ENCODE measurements at regions not wholly inside any gene's neighbourhood (a gene's known extent, or its start where the extent isn't known, plus 50 kb on each side); places are given as distances from the start of the nearest gene placed in this dataset.

DNA sequence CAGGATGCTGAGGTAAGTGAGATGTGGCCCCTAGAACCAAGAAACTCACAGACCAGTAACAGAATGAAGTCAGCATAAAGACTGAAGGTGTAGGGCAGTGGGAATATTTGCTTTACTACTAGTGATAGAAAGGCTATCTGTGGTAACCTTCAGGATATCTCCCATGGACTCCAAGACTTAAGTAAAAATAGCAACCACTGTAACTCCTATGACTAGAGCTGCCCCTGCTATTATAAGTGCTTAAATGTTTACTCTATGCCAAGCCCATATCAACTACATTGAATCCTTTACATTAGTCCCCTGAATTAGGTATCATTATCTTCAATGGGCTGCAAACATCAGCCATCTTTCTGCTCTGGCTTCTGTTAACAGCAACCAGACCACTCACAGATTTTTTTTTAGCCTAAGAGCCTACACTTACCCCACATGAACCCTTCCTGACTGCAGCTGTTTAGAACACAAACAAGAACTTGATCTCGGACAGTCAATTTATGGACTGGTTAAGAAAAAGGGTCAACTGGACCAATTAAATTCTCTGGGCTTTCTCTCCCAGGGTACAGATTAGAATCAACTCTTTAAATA, 335.1 kb upstream of the API5 start:
- no peaks in the 10 kb centered on the region for H3K79me2 ChIP-seq (ENCODE audit: insufficient read depth, low read length)
- H3K27ac Mint-ChIP-seq: no peak overlapping the region
- intact Hi-C loops (cut with micrococcal nuclease): no loop called here
- H3K9me3 Mint-ChIP-seq: peaks cover 0 to 8% (median 2%) of the 10 kb centered on the region in 7 donors
- no peak overlapping the region for H3K4me3 Mint-ChIP-seq
- H3K36me3 ChIP-seq (replicated peaks in 1 of 2; ENCODE audit: control insufficient read depth in 1 of 2, insufficient read depth in 2 of 2, low read length in 2 of 2): no peaks in the 10 kb centered on the region
- H3K9ac ChIP-seq (ENCODE audit: insufficient read depth, low read length, poor library complexity, severe bottlenecking): no peak overlapping the region
- H3K36me3 Mint-ChIP-seq: no peaks in the 10 kb centered on the region
- no peaks in the 10 kb centered on the region for H4K20me1 ChIP-seq (ENCODE audit: insufficient read depth, low read length)
- DNase-seq: no peak
- H3K27me3 Mint-ChIP-seq (ENCODE audit: low read depth in 3 of 3): peaks cover 0 to 1% (median 0%) of the 10 kb centered on the region in 3 donors
- no peak for TF ChIP-seq CTCF (IDR thresholded peaks at IDR 0.05)
- no peak overlapping the region for H3K4me3 ChIP-seq (replicated peaks in 1 of 3; ENCODE audit: low read depth in 2 of 3, low read length in 3 of 3)
- H2AFZ ChIP-seq (ENCODE audit: insufficient read depth, low read depth, low read length, poor library complexity, severe bottlenecking): no peak overlapping the region
- peaks cover 0 to 4% of the 10 kb centered on the region in 2 donors for H3K9me3 ChIP-seq (replicated peaks in 1 of 2; ENCODE audit: control insufficient read depth in 1 of 2, insufficient read depth in 1 of 2, low read length in 2 of 2)
- whole genome bisulfite sequencing (ENCODE audit: insufficient coverage): no CpG with 5 or more reads among the region's 1 CpG
- H3K4me1 Mint-ChIP-seq: no peaks in the 10 kb centered on the region
- H3K27ac ChIP-seq (ENCODE audit: low read depth in 1 of 2, low read length in 2 of 2): no peak overlapping the region
- no peaks in the 10 kb centered on the region for H3K4me1 ChIP-seq (ENCODE audit: control insufficient read depth in 1 of 2, insufficient read depth in 2 of 2, low read length in 2 of 2)
- H3K4me2 ChIP-seq (replicated peaks; ENCODE audit: extremely low read depth, low read length, poor library complexity, severe bottlenecking): no peak overlapping the region
- no peaks in the 10 kb centered on the region for H3K27me3 ChIP-seq (ENCODE audit: control insufficient read depth in 2 of 2, insufficient read depth in 2 of 2, low read length in 2 of 2)

DNA sequence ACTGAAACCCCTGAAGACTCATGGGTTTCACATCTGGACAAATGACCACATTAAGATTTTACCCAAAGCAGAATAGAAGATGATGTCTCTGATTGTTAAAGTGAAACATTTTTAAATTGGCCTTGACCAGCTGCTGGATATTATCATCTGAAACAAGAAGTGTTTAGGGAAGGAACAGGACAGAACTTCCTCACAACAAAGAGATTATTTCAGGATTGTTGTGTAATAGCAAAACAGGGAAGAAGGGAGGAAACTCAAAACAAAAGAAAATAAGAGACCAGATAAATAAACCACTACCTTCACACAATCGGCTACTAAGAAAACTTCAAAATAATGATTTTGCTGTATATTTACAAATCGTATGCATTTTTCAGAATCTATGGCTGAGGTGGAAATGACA, 319.2 kb upstream of the API5 start:
- Mint-ChIP-seq H3K4me1 (no peaks in the 10 kb centered on the region), H3K27ac (no peak overlapping the region), H3K9me3 (peaks cover 0 to 5% (median 2%) of the 10 kb centered on the region in 7 donors), H3K36me3 (no peaks in the 10 kb centered on the region), H3K27me3 (ENCODE audit: low read depth in 3 of 3) (peaks cover 0 to 1% (median 0%) of the 10 kb centered on the region in 3 donors), H3K4me3 (no peak overlapping the region)
- Histone ChIP-seq H3K36me3 (replicated peaks in 1 of 2; ENCODE audit: control insufficient read depth in 1 of 2, insufficient read depth in 2 of 2, low read length in 2 of 2) (no peaks in the 10 kb centered on the region), H3K27ac (ENCODE audit: low read depth in 1 of 2, low read length in 2 of 2) (no peak overlapping the region), H4K20me1 (ENCODE audit: insufficient read depth, low read length) (no peaks in the 10 kb centered on the region), H3K27me3 (ENCODE audit: control insufficient read depth in 2 of 2, insufficient read depth in 2 of 2, low read length in 2 of 2) (no peaks in the 10 kb centered on the region), H3K4me1 (ENCODE audit: control insufficient read depth in 1 of 2, insufficient read depth in 2 of 2, low read length in 2 of 2) (no peaks in the 10 kb centered on the region), H3K4me3 (replicated peaks in 1 of 3; ENCODE audit: low read depth in 2 of 3, low read length in 3 of 3) (no peak overlapping the region), H3K9ac (ENCODE audit: insufficient read depth, low read length, poor library complexity, severe bottlenecking) (no peak overlapping the region), H3K79me2 (ENCODE audit: insufficient read depth, low read length) (no peaks in the 10 kb centered on the region), H3K4me2 (replicated peaks; ENCODE audit: extremely low read depth, low read length, poor library complexity, severe bottlenecking) (no peak overlapping the region), H2AFZ (ENCODE audit: insufficient read depth, low read depth, low read length, poor library complexity, severe bottlenecking) (no peak overlapping the region), H3K9me3 (replicated peaks in 1 of 2; ENCODE audit: control insufficient read depth in 1 of 2, insufficient read depth in 1 of 2, low read length in 2 of 2) (no peaks in the 10 kb centered on the region)
- TF ChIP-seq CTCF (IDR thresholded peaks at IDR 0.05): no peak
- intact Hi-C loops (cut with micrococcal nuclease): no loop called here
- no CpG with 5 or more reads among the region's 2 CpGs for WGBS (ENCODE audit: insufficient coverage)
- DNase-seq: no peak
